ENCODE measurements at regions not wholly inside any gene's neighbourhood (a gene's known extent, or its start where the extent isn't known, plus 50 kb on each side); places are given as distances from the start of the nearest gene placed in this dataset.
A peak's percentile ranks its signal among the peaks of the same experiment; 100 is the strongest.

GRCh38 chr6:5854899-5855298 is 151.8 kb downstream of the NRN1 start:
- intact Hi-C loops (cut with micrococcal nuclease), result no loop called here
- no peak overlapping the region for H3K27ac Mint-ChIP-seq

GRCh38 chr6:5851261-5851757 is 155.4 kb downstream of the NRN1 start:
- 4% methylated on average over 34 of the region's 34 CpGs for WGBS (ENCODE audit: insufficient coverage)
- Histone ChIP-seq H3K4me1 (ENCODE audit: control insufficient read depth, insufficient read depth, low read length) (peaks cover 15% of the 10 kb centered on the region), H3K4me3 (ENCODE audit: low read length) (peak overlapping the region; percentile 39), H3K27me3 (ENCODE audit: control insufficient read depth, insufficient read depth, low read length) (peaks cover 6% of the 10 kb centered on the region), H3K9me3 (ENCODE audit: control insufficient read depth, insufficient read depth, low read length) (no peaks in the 10 kb centered on the region), H3K27ac (ENCODE audit: low read length) (no peak overlapping the region), H3K36me3 (ENCODE audit: control insufficient read depth, insufficient read depth, low read length) (no peaks in the 10 kb centered on the region)
- peaks cover 4 to 5% of the 10 kb centered on the region in 2 donors for H3K4me1 Mint-ChIP-seq
- peak overlapping the region; percentile 92 for H3K4me3 Mint-ChIP-seq
- peak overlapping the region; percentile 73 to 85 for H3K27ac Mint-ChIP-seq
- intact Hi-C loops (cut with micrococcal nuclease), result no loop called here
- no peaks in the 10 kb centered on the region for H3K36me3 Mint-ChIP-seq
- H3K9me3 Mint-ChIP-seq, result no peaks in the 10 kb centered on the region
- ATAC-seq (peak; percentile 90 to 99 (median 99)), DNase-seq (peak; percentile 73 to 84)
- TF ChIP-seq CTCF (IDR thresholded peaks at IDR 0.05), result no peak
- peaks cover 0 to 11% of the 10 kb centered on the region in 2 donors for H3K27me3 Mint-ChIP-seq (ENCODE audit: low read depth in 2 of 2)

More at GRCh38 chr6:5854899-5855298, 151.8 kb downstream of the NRN1 start:
- no peak for ATAC-seq
- Histone ChIP-seq H3K4me3 (ENCODE audit: low read length) (no peak overlapping the region), H3K36me3 (ENCODE audit: control insufficient read depth, insufficient read depth, low read length) (no peaks in the 10 kb centered on the region), H3K4me1 (ENCODE audit: control insufficient read depth, insufficient read depth, low read length) (peaks cover 15% of the 10 kb centered on the region), H3K27me3 (ENCODE audit: control insufficient read depth, insufficient read depth, low read length) (peaks cover 6% of the 10 kb centered on the region), H3K9me3 (ENCODE audit: control insufficient read depth, insufficient read depth, low read length) (no peaks in the 10 kb centered on the region), H3K27ac (ENCODE audit: low read length) (no peak overlapping the region)
- Mint-ChIP-seq H3K9me3 (no peaks in the 10 kb centered on the region), H3K36me3 (no peaks in the 10 kb centered on the region), H3K4me3 (no peak overlapping the region), H3K27me3 (ENCODE audit: low read depth in 2 of 2) (peaks cover 0 to 7% of the 10 kb centered on the region in 2 donors), H3K4me1 (peaks cover 0 to 5% of the 10 kb centered on the region in 2 donors)
- no peak for DNase-seq
- no peak for TF ChIP-seq CTCF (IDR thresholded peaks at IDR 0.05)
- 90% methylated on average over 5 of the region's 5 CpGs for WGBS (ENCODE audit: insufficient coverage)

DNA sequence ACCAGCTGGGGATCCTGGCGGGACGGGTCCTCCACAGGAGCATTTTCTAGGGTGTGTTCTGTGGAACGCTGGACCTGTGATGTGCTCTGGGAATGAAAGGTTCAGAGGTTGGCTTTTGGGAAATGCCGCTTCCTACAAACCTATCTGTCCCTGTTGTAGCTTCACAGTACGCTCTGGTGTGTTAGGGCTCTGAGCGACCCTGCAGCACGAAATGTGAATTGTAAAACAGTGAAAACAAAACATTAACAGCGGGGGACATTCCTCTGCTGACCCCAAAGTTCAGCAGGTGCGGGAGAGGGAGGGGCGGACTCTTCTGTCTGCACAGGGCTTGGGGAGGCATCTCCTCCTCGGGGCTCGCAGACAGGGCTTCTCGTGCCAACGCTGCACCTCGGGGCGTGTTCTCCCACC is 155.9 kb downstream of the NRN1 start:
- peaks cover 0 to 11% of the 10 kb centered on the region in 2 donors for H3K27me3 Mint-ChIP-seq (ENCODE audit: low read depth in 2 of 2)
- 12% methylated on average over 16 of the region's 16 CpGs for WGBS (ENCODE audit: insufficient coverage)
- DNase-seq, result no peak
- Histone ChIP-seq H3K9me3 (ENCODE audit: control insufficient read depth, insufficient read depth, low read length) (no peaks in the 10 kb centered on the region), H3K4me3 (ENCODE audit: low read length) (peak overlapping the region; percentile 39), H3K27ac (ENCODE audit: low read length) (no peak overlapping the region), H3K4me1 (ENCODE audit: control insufficient read depth, insufficient read depth, low read length) (peaks cover 15% of the 10 kb centered on the region), H3K36me3 (ENCODE audit: control insufficient read depth, insufficient read depth, low read length) (no peaks in the 10 kb centered on the region), H3K27me3 (ENCODE audit: control insufficient read depth, insufficient read depth, low read length) (peaks cover 6% of the 10 kb centered on the region)
- H3K27ac Mint-ChIP-seq, result peak overlapping the region; percentile 73 to 85
- ATAC-seq, result peak; percentile 48 to 61 (median 58)
- TF ChIP-seq CTCF (IDR thresholded peaks at IDR 0.05), result no peak
- H3K4me3 Mint-ChIP-seq, result peak overlapping the region; percentile 58
- no peaks in the 10 kb centered on the region for H3K9me3 Mint-ChIP-seq
- intact Hi-C loops (cut with micrococcal nuclease), result no loop called here
- H3K4me1 Mint-ChIP-seq, result peaks cover 4 to 5% of the 10 kb centered on the region in 2 donors
- no peaks in the 10 kb centered on the region for H3K36me3 Mint-ChIP-seq

DNA sequence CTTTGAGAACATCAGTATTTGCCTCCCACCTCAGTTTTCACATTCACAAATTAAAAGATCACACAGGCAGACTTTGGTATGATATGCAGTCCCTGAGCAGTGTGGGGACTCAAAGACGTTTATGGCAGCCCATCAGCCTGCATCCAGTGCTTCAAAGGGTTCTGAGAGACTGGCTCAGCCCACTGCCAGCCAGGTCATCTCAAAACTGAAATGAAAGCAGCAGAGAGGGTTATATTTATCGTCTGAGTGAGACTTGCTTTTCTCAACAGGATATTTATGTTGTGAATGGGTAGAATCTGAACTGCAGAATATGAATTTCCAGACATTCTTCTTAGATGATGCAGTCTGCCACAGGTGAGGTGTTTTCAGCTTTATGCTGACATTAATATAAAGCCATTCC is 159.8 kb downstream of the NRN1 start:
- no peaks in the 10 kb centered on the region for H3K36me3 ChIP-seq (ENCODE audit: control insufficient read depth, insufficient read depth, low read length)
- DNase-seq, result no peak
- Mint-ChIP-seq H3K27ac (no peak overlapping the region), H3K36me3 (no peaks in the 10 kb centered on the region), H3K27me3 (ENCODE audit: low read depth in 2 of 2) (peaks cover 0 to 11% of the 10 kb centered on the region in 2 donors), H3K4me1 (peaks cover 4% of the 10 kb centered on the region in 2 donors), H3K9me3 (no peaks in the 10 kb centered on the region), H3K4me3 (no peak overlapping the region)
- no peak for TF ChIP-seq CTCF (IDR thresholded peaks at IDR 0.05)
- intact Hi-C loops (cut with micrococcal nuclease), result no loop called here
- peaks cover 14% of the 10 kb centered on the region for H3K4me1 ChIP-seq (ENCODE audit: control insufficient read depth, insufficient read depth, low read length)
- no peak overlapping the region for H3K4me3 ChIP-seq (ENCODE audit: low read length)
- no peak overlapping the region for H3K27ac ChIP-seq (ENCODE audit: low read length)
- H3K9me3 ChIP-seq (ENCODE audit: control insufficient read depth, insufficient read depth, low read length), result no peaks in the 10 kb centered on the region
- no peak for ATAC-seq
- WGBS (ENCODE audit: insufficient coverage), result 63% methylated on average over 2 of the region's 2 CpGs
- H3K27me3 ChIP-seq (ENCODE audit: control insufficient read depth, insufficient read depth, low read length), result peaks cover 6% of the 10 kb centered on the region
